ENCODE measurements at regions not wholly inside any gene's neighbourhood (a gene's known extent, or its start where the extent isn't known, plus 50 kb on each side); places are given as distances from the start of the nearest gene placed in this dataset.

DNA sequence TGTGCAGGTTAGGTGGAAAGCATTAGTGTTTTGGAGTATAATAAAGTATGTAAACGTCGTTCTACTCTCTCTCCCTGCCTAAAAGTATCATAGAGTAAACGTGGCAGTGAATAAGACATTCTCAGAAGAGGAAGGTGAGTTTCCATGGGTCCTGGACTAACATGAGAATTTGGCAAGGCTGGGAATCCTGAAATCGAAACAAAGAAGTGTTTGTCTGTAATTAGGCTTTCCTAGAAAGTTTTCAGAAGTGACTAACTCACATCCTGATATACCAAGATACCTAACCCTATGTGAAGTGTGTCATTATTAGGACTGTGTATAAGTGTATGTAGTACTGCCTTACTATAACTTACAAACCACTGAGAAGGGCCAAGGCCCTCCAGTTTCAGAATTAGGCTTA lies 50.7 kb upstream of the MAOA start:
- TF ChIP-seq POLR2AphosphoS5 (IDR thresholded peaks at IDR 0.05; ENCODE audit: low read depth) (no peak), EZH2phosphoT487 (IDR thresholded peaks at IDR 0.05; ENCODE audit: unreplicated experiment) (no peak), EZH2 (IDR thresholded peaks at IDR 0.05; ENCODE audit: low read depth, unreplicated experiment) (no peak), ZNF331 (CRISPR knock-in tag; IDR thresholded peaks at IDR 0.05; ENCODE audit: low read depth) (no peak), CREB1 (CRISPR knock-in tag; IDR thresholded peaks at IDR 0.05; ENCODE audit: low read depth) (no peak), STAT1 (IDR thresholded peaks at IDR 0.05; ENCODE audit: unreplicated experiment) (no peak), JUNB (IDR thresholded peaks at IDR 0.05; ENCODE audit: unreplicated experiment) (no peak), NANOG (IDR thresholded peaks at IDR 0.05; ENCODE audit: borderline replicate concordance) (no peak)
- TF ChIP-seq, protein P1, sequence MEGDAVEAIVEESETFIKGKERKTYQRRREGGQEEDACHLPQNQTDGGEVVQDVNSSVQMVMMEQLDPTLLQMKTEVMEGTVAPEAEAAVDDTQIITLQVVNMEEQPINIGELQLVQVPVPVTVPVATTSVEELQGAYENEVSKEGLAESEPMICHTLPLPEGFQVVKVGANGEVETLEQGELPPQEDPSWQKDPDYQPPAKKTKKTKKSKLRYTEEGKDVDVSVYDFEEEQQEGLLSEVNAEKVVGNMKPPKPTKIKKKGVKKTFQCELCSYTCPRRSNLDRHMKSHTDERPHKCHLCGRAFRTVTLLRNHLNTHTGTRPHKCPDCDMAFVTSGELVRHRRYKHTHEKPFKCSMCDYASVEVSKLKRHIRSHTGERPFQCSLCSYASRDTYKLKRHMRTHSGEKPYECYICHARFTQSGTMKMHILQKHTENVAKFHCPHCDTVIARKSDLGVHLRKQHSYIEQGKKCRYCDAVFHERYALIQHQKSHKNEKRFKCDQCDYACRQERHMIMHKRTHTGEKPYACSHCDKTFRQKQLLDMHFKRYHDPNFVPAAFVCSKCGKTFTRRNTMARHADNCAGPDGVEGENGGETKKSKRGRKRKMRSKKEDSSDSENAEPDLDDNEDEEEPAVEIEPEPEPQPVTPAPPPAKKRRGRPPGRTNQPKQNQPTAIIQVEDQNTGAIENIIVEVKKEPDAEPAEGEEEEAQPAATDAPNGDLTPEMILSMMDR (conservative IDR thresholded peaks at IDR 0.05; ENCODE audit: low read depth in 2 of 2), result no peak
- TF ChIP-seq, protein P2, sequence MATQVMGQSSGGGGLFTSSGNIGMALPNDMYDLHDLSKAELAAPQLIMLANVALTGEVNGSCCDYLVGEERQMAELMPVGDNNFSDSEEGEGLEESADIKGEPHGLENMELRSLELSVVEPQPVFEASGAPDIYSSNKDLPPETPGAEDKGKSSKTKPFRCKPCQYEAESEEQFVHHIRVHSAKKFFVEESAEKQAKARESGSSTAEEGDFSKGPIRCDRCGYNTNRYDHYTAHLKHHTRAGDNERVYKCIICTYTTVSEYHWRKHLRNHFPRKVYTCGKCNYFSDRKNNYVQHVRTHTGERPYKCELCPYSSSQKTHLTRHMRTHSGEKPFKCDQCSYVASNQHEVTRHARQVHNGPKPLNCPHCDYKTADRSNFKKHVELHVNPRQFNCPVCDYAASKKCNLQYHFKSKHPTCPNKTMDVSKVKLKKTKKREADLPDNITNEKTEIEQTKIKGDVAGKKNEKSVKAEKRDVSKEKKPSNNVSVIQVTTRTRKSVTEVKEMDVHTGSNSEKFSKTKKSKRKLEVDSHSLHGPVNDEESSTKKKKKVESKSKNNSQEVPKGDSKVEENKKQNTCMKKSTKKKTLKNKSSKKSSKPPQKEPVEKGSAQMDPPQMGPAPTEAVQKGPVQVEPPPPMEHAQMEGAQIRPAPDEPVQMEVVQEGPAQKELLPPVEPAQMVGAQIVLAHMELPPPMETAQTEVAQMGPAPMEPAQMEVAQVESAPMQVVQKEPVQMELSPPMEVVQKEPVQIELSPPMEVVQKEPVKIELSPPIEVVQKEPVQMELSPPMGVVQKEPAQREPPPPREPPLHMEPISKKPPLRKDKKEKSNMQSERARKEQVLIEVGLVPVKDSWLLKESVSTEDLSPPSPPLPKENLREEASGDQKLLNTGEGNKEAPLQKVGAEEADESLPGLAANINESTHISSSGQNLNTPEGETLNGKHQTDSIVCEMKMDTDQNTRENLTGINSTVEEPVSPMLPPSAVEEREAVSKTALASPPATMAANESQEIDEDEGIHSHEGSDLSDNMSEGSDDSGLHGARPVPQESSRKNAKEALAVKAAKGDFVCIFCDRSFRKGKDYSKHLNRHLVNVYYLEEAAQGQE (IDR thresholded peaks at IDR 0.05; ENCODE audit: unreplicated experiment), result no peak
- TF ChIP-seq, protein P3, sequence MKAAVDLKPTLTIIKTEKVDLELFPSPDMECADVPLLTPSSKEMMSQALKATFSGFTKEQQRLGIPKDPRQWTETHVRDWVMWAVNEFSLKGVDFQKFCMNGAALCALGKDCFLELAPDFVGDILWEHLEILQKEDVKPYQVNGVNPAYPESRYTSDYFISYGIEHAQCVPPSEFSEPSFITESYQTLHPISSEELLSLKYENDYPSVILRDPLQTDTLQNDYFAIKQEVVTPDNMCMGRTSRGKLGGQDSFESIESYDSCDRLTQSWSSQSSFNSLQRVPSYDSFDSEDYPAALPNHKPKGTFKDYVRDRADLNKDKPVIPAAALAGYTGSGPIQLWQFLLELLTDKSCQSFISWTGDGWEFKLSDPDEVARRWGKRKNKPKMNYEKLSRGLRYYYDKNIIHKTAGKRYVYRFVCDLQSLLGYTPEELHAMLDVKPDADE (IDR thresholded peaks at IDR 0.05), result no peak

All from GM23338 (cell line).